Choroid plexus epithelial cell (primary cell): ENCODE measurements at regions not wholly inside any gene's neighbourhood (a gene's known extent, or its start where the extent isn't known, plus 50 kb on each side); places are given as distances from the start of the nearest gene placed in this dataset.

ENCODE experiments used
- DNase-seq: peaks from one replicate; pipeline ENCODE4 v3.0.0-alpha.2; 2010; ENCODE audit warnings: low read depth
- H3K4me3 ChIP-seq: 2 replicates; pipeline ENCODE4 v1.5.1; 2011; ENCODE audit warnings: low read depth, mild to moderate bottlenecking, control low read depth, low read length, moderate library complexity
- CTCF ChIP-seq: conservative IDR thresholded peaks from 2 replicates; pipeline ENCODE4 v1.5.1; 2011; ENCODE audit warnings: low read depth, mild to moderate bottlenecking, control low read depth, inconsistent platforms, low read length, moderate library complexity

GRCh38 chr2:225787497-225787896 is 388.0 kb downstream of the NYAP2 start:
- TF ChIP-seq CTCF = no peak
- H3K4me3 ChIP-seq = no peak overlapping the region
- no peak for DNase-seq

GRCh38 chr2:225781991-225782390 is 382.5 kb downstream of the NYAP2 start:
- DNase-seq = no peak
- no peak overlapping the region for H3K4me3 ChIP-seq
- no peak for TF ChIP-seq CTCF

GRCh38 chr2:225781145-225781544 is 381.6 kb downstream of the NYAP2 start:
- DNase-seq = no peak
- TF ChIP-seq CTCF = no peak
- H3K4me3 ChIP-seq = no peak overlapping the region

- TF ChIP-seq CTCF = no peak
- peak; percentile 51 for DNase-seq
- no peak overlapping the region for H3K4me3 ChIP-seq
These were observed 380.3 kb downstream of the NYAP2 start for GRCh38 chr2:225779829-225780228.

- no peak overlapping the region for H3K4me3 ChIP-seq
- TF ChIP-seq CTCF = no peak
- DNase-seq = peak; percentile 16
These were observed 373.6 kb downstream of the NYAP2 start for GRCh38 chr2:225773148-225773547.

GRCh38 chr2:225771701-225772100 is 372.2 kb downstream of the NYAP2 start:
- no peak for TF ChIP-seq CTCF
- no peak for DNase-seq
- no peak overlapping the region for H3K4me3 ChIP-seq

- H3K4me3 ChIP-seq = no peak overlapping the region
- DNase-seq = no peak
- no peak for TF ChIP-seq CTCF
These were observed 369.2 kb downstream of the NYAP2 start for GRCh38 chr2:225768741-225769140.
